ENCODE measurements at regions not wholly inside any gene's neighbourhood (a gene's known extent, or its start where the extent isn't known, plus 50 kb on each side); places are given as distances from the start of the nearest gene placed in this dataset.

DNA sequence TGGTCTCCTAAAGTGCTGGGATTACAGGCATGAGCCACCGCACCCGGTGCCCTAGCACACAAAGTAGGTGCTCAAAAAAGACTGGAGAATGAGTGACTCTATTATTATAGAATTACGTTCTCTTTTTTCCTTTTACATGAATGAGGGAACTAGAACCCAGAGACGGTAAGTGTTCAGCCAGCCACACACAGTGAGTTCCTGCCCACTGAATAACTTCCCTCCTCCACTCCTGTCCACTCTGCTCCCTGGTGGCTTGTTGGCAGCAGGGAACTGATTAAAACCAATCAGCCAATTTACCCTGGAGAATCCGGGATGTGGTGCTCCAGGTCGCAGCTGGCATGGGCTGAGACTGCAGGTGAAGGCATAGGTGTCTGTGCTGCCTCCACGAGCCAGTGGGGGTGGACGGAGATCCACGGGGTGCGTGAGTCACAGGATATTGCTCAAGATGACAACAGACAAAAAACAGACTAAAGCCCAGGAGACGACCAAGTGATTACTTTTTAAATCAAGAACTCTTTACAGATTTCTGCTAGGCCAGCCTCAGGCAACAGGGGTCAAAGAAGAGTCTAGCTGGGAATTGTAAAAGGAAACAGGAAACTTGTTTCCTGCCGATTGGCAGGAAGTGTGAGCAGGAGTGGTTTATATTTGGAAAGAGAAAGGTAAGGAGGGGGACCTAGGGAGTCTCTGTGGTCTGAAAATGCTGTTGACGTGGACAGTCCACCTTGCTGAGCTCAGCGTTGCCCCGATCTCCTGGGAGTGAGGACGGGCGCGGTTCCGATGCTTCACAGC is 95.2 kb upstream of the TP53I11 start:
- TF ChIP-seq, protein P1, sequence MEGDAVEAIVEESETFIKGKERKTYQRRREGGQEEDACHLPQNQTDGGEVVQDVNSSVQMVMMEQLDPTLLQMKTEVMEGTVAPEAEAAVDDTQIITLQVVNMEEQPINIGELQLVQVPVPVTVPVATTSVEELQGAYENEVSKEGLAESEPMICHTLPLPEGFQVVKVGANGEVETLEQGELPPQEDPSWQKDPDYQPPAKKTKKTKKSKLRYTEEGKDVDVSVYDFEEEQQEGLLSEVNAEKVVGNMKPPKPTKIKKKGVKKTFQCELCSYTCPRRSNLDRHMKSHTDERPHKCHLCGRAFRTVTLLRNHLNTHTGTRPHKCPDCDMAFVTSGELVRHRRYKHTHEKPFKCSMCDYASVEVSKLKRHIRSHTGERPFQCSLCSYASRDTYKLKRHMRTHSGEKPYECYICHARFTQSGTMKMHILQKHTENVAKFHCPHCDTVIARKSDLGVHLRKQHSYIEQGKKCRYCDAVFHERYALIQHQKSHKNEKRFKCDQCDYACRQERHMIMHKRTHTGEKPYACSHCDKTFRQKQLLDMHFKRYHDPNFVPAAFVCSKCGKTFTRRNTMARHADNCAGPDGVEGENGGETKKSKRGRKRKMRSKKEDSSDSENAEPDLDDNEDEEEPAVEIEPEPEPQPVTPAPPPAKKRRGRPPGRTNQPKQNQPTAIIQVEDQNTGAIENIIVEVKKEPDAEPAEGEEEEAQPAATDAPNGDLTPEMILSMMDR (optimal IDR thresholded peaks at IDR 0.05 in 1 of 3, IDR thresholded peaks at IDR 0.05 in 1 of 3, conservative IDR thresholded peaks at IDR 0.05 in 1 of 3; ENCODE audit: extremely low read depth in 1 of 3, insufficient read depth in 2 of 3, low read length in 3 of 3): peak in 1 of 3 experiments; percentile 24
- no peak for TF ChIP-seq EZH2 (IDR thresholded peaks at IDR 0.05; ENCODE audit: low read length)
